ENCODE measurements at regions not wholly inside any gene's neighbourhood (a gene's known extent, or its start where the extent isn't known, plus 50 kb on each side); places are given as distances from the start of the nearest gene placed in this dataset.
A peak's percentile ranks its signal among the peaks of the same experiment; 100 is the strongest.

DNA sequence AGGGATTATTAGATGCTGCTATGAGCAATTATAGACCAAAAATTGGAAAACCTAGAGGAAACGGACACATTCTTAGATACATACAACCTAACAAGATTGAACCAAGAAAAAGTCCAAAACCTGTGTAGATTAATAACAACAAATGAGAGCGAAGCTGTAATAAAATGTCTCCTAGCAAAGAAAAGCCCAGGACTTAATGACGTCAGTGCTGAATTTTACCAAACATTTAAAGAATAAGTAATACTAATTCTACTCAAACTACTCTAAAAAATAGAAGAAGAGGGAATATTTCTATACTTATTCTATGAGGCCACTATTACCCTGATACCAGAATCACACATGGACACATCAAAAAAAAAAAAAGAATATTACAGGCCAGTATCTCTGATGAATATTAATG is 309.5 kb upstream of the ANO5 start:
- no peaks in the 10 kb centered on the region for H3K27me3 ChIP-seq (ENCODE audit: control insufficient read depth, insufficient read depth, low read length)
- H3K36me3 ChIP-seq (ENCODE audit: control insufficient read depth, insufficient read depth, low read length), result no peaks in the 10 kb centered on the region
- no peak overlapping the region for H3K4me3 ChIP-seq (ENCODE audit: low read depth, low read length)
- TF ChIP-seq, protein P1, sequence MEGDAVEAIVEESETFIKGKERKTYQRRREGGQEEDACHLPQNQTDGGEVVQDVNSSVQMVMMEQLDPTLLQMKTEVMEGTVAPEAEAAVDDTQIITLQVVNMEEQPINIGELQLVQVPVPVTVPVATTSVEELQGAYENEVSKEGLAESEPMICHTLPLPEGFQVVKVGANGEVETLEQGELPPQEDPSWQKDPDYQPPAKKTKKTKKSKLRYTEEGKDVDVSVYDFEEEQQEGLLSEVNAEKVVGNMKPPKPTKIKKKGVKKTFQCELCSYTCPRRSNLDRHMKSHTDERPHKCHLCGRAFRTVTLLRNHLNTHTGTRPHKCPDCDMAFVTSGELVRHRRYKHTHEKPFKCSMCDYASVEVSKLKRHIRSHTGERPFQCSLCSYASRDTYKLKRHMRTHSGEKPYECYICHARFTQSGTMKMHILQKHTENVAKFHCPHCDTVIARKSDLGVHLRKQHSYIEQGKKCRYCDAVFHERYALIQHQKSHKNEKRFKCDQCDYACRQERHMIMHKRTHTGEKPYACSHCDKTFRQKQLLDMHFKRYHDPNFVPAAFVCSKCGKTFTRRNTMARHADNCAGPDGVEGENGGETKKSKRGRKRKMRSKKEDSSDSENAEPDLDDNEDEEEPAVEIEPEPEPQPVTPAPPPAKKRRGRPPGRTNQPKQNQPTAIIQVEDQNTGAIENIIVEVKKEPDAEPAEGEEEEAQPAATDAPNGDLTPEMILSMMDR (IDR thresholded peaks at IDR 0.05; ENCODE audit: insufficient read depth, low read length, severe bottlenecking), result no peak
- FAIRE-seq, result no peak
- no peak for DNase-seq (ENCODE audit: low read depth)

DNA sequence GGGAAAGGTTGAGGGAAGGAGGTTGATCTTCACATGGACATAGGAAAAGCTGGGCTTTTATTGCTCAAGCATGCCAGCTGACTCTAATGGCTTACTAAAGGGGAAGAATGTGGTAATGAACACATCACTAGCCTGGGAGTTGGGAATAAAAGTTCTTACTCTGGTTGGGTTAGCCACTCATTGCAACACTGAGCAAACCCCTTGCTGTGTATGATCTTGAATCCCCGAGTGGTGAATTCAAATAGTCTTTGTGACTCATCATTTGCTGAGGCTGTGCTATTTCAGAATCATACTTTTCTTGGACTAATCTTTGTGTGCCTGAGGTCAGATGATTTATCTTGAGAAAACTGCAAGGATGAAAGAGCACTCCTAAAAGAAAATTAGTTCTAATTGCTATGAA is 304.1 kb upstream of the ANO5 start:
- TF ChIP-seq, protein P1 (IDR thresholded peaks at IDR 0.05; ENCODE audit: insufficient read depth, low read length, severe bottlenecking), result no peak
- DNase-seq (ENCODE audit: low read depth) (peak; percentile 62), FAIRE-seq (no peak)

GRCh38 chr11:21892736-21893564 is 299.9 kb upstream of the ANO5 start:
- no peak for FAIRE-seq

More for the DNA sequence above, 304.1 kb upstream of the ANO5 start:
- H3K4me3 ChIP-seq (ENCODE audit: low read depth, low read length), result no peak overlapping the region
- H3K27me3 ChIP-seq (ENCODE audit: control insufficient read depth, insufficient read depth, low read length), result no peaks in the 10 kb centered on the region
- H3K36me3 ChIP-seq (ENCODE audit: control insufficient read depth, insufficient read depth, low read length), result no peaks in the 10 kb centered on the region

GRCh38 chr11:21893565-21893867 is 299.4 kb upstream of the ANO5 start:
- FAIRE-seq (no peak), DNase-seq (ENCODE audit: low read depth) (no peak)
- H3K36me3 ChIP-seq (ENCODE audit: control insufficient read depth, insufficient read depth, low read length), result no peaks in the 10 kb centered on the region
- H3K4me3 ChIP-seq (ENCODE audit: low read depth, low read length), result no peak overlapping the region
- no peaks in the 10 kb centered on the region for H3K27me3 ChIP-seq (ENCODE audit: control insufficient read depth, insufficient read depth, low read length)
- TF ChIP-seq, protein P1 (IDR thresholded peaks at IDR 0.05; ENCODE audit: insufficient read depth, low read length, severe bottlenecking), result no peak

More at GRCh38 chr11:21892736-21893564, 299.9 kb upstream of the ANO5 start:
- TF ChIP-seq, protein P1 (IDR thresholded peaks at IDR 0.05; ENCODE audit: insufficient read depth, low read length, severe bottlenecking), result no peak
- no peak for DNase-seq (ENCODE audit: low read depth)
- H3K27me3 ChIP-seq (ENCODE audit: control insufficient read depth, insufficient read depth, low read length), result no peaks in the 10 kb centered on the region
- H3K4me3 ChIP-seq (ENCODE audit: low read depth, low read length), result no peak overlapping the region
- H3K36me3 ChIP-seq (ENCODE audit: control insufficient read depth, insufficient read depth, low read length), result no peaks in the 10 kb centered on the region

- no peaks in the 10 kb centered on the region for H3K36me3 ChIP-seq (ENCODE audit: control insufficient read depth, insufficient read depth, low read length)
- TF ChIP-seq, protein P1 (IDR thresholded peaks at IDR 0.05; ENCODE audit: insufficient read depth, low read length, severe bottlenecking), result no peak
- FAIRE-seq (no peak), DNase-seq (ENCODE audit: low read depth) (no peak)
- no peak overlapping the region for H3K4me3 ChIP-seq (ENCODE audit: low read depth, low read length)
- H3K27me3 ChIP-seq (ENCODE audit: control insufficient read depth, insufficient read depth, low read length), result no peaks in the 10 kb centered on the region
Observed at GRCh38 chr11:21894492-21894891, 298.4 kb upstream of the ANO5 start.

DNA sequence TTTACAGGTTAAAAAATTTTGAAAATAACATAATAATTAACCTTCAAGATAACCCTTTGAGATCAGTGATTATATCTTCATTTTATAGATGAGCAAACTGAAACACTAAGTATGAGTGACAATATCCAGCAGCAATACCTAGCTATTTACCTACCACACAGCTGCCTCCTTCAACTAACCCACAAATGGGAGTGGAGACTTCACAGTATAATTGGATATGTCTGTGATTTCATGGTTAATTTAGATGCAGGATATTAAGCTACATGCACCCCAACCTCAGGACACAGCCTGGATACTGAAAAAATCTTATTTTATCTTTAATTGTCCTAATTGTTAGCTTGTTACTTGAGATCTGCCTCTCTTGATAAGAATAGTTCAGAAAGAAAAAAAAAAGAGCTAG is 297.2 kb upstream of the ANO5 start:
- Histone ChIP-seq H3K27me3 (ENCODE audit: control insufficient read depth, insufficient read depth, low read length) (no peaks in the 10 kb centered on the region), H3K36me3 (ENCODE audit: control insufficient read depth, insufficient read depth, low read length) (no peaks in the 10 kb centered on the region), H3K4me3 (ENCODE audit: low read depth, low read length) (no peak overlapping the region)
- FAIRE-seq (no peak), DNase-seq (ENCODE audit: low read depth) (no peak)
- TF ChIP-seq, protein P1 (IDR thresholded peaks at IDR 0.05; ENCODE audit: insufficient read depth, low read length, severe bottlenecking), result no peak
